ENCODE measurements at regions not wholly inside any gene's neighbourhood (a gene's known extent, or its start where the extent isn't known, plus 50 kb on each side); places are given as distances from the start of the nearest gene placed in this dataset.

- no peak for DNase-seq (ENCODE audit: low read depth in 1 of 2, low spot score in 1 of 2)
Observed at GRCh38 chr16:31701734-31702133, 171.9 kb upstream of the ZNF267 start.

GRCh38 chr16:31702796-31703195 lies 170.8 kb upstream of the ZNF267 start:
- DNase-seq (ENCODE audit: low read depth in 1 of 2, low spot score in 1 of 2): no peak

GRCh38 chr16:31703526-31704128 lies 170.0 kb upstream of the ZNF267 start:
- no peak for DNase-seq (ENCODE audit: low read depth in 1 of 2, low spot score in 1 of 2)

- no peak for DNase-seq (ENCODE audit: low read depth in 1 of 2, low spot score in 1 of 2)
Observed at GRCh38 chr16:31704138-31704537, 169.5 kb upstream of the ZNF267 start.

- no peak for DNase-seq (ENCODE audit: low read depth in 1 of 2, low spot score in 1 of 2)
Observed at GRCh38 chr16:31705371-31705770, 168.2 kb upstream of the ZNF267 start.

GRCh38 chr16:31706318-31706717 lies 167.3 kb upstream of the ZNF267 start:
- DNase-seq (ENCODE audit: low read depth in 1 of 2, low spot score in 1 of 2): no peak

- DNase-seq (ENCODE audit: low read depth in 1 of 2, low spot score in 1 of 2): no peak
Observed at GRCh38 chr16:31706925-31707324, 166.7 kb upstream of the ZNF267 start.

- DNase-seq (ENCODE audit: low read depth in 1 of 2, low spot score in 1 of 2): no peak
Observed at GRCh38 chr16:31707743-31708335, 165.8 kb upstream of the ZNF267 start.

GRCh38 chr16:31708348-31708747 lies 165.3 kb upstream of the ZNF267 start:
- no peak for DNase-seq (ENCODE audit: low read depth in 1 of 2, low spot score in 1 of 2)

GRCh38 chr16:31709181-31709580 lies 164.4 kb upstream of the ZNF267 start:
- DNase-seq (ENCODE audit: low read depth in 1 of 2, low spot score in 1 of 2): no peak

GRCh38 chr16:31710134-31710533 lies 163.5 kb upstream of the ZNF267 start:
- DNase-seq (ENCODE audit: low read depth in 1 of 2, low spot score in 1 of 2): no peak

- DNase-seq (ENCODE audit: low read depth in 1 of 2, low spot score in 1 of 2): no peak
Observed at GRCh38 chr16:31710880-31711279, 162.7 kb upstream of the ZNF267 start.

GRCh38 chr16:31711344-31711845 lies 162.2 kb upstream of the ZNF267 start:
- no peak for DNase-seq (ENCODE audit: low read depth in 1 of 2, low spot score in 1 of 2)

GRCh38 chr16:31712064-31712540 lies 161.5 kb upstream of the ZNF267 start:
- DNase-seq (ENCODE audit: low read depth in 1 of 2, low spot score in 1 of 2): no peak

GRCh38 chr16:31713071-31713944 lies 160.3 kb upstream of the ZNF267 start:
- DNase-seq (ENCODE audit: low read depth in 1 of 2, low spot score in 1 of 2): peak; percentile 84 to 85

- no peak for DNase-seq (ENCODE audit: low read depth in 1 of 2, low spot score in 1 of 2)
Observed at GRCh38 chr16:31713945-31714902, 159.4 kb upstream of the ZNF267 start.

- DNase-seq (ENCODE audit: low read depth in 1 of 2, low spot score in 1 of 2): no peak
Observed at GRCh38 chr16:31714903-31715504, 158.6 kb upstream of the ZNF267 start.

- no peak for DNase-seq (ENCODE audit: low read depth in 1 of 2, low spot score in 1 of 2)
Observed at GRCh38 chr16:31715915-31716314, 157.7 kb upstream of the ZNF267 start.

GRCh38 chr16:31718998-31719397 lies 154.6 kb upstream of the ZNF267 start:
- DNase-seq (ENCODE audit: low read depth in 1 of 2, low spot score in 1 of 2): no peak

- DNase-seq (ENCODE audit: low read depth in 1 of 2, low spot score in 1 of 2): no peak
Observed at GRCh38 chr16:31727553-31727952, 146.1 kb upstream of the ZNF267 start.
